GM21825 (cell line): ENCODE measurements at regions not wholly inside any gene's neighbourhood (a gene's known extent, or its start where the extent isn't known, plus 50 kb on each side); places are given as distances from the start of the nearest gene placed in this dataset.
"Not testable (repeated sequence)": the region's sequence is repeated elsewhere in the genome, so short reads cannot be mapped to it uniquely, and the experiment has no call there.

Experiments used
- ATAC-seq: cut with Tn5 transposase; IDR thresholded peaks from one replicate; pipeline ENCODE4 v1.9.1; 2021; ENCODE audit warnings: mild to moderate bottlenecking, moderate library complexity; ENCODE audit not compliant: unreplicated experiment

DNA sequence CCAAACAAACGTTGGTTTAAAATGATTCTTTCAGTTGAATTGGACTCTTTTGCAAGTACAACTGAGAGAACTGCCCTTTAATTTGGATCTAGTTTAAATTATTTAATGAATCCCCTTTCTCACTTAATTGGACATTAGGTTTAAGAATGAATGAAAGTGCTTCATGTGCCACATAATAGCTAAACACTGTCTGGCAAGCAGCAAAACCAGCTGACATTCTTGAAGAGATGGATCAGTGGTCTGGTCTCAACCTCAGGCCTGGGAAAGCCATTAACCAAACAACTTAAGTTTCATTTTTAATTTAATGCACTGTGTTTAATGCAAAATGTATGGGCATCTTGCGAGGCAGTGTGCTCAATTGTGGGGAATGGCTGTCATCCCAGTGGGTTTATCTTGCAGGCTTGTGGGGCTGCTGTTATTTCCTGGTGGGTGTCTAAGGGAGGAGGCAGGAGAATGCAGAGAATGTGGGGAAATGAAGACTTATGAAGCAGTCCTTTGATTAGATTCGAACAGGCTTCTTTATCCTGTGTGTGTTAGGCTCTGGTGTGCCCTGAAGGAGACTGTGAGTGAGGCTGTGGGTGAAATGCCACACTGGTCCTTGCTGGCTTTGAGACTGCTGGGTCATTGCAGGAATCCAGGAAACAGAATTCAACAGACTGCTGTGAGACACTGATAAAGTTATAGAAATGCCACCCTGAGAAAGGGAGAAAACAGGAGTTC lies 144.1 kb upstream of the PELI2 start:
- no peak for ATAC-seq

DNA sequence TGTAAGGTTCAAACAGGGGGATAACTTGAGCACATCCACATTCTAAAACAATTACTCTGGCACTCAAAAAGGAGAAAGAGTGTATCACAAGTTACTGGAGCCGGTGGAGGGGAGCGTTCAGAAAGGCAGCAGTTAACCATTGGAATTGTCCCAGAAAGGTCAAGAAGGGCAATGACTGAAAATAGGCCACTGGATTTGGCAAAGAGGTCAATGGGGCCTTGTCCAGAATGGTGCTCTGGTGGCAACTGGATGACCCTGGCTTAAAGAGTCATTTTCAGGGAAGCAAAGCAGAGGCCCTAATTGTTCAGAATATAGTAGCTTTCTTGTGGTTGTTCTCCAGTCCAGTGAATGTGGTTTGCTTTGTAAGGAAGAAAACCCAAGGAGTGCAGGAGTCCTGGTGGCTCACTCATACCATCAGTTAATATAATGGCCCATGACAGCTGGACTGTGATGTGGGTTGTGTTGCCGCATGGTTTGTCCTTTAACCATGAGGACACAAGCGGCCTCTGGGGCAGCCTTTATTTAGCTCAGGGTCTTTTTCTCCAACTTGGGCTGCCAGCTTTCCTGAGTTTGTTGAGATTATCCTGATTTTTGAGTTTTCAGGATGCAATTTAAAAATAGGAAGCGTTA lies 142.8 kb upstream of the PELI2 start:
- no peak for ATAC-seq

GRCh38 chr14:55976219-55976618 lies 142.0 kb upstream of the PELI2 start:
- ATAC-seq: no peak

- no peak for ATAC-seq
Observed at GRCh38 chr14:55976655-55977054, 141.6 kb upstream of the PELI2 start.

- no peak for ATAC-seq
Observed at GRCh38 chr14:55977392-55978150, 140.6 kb upstream of the PELI2 start.

DNA sequence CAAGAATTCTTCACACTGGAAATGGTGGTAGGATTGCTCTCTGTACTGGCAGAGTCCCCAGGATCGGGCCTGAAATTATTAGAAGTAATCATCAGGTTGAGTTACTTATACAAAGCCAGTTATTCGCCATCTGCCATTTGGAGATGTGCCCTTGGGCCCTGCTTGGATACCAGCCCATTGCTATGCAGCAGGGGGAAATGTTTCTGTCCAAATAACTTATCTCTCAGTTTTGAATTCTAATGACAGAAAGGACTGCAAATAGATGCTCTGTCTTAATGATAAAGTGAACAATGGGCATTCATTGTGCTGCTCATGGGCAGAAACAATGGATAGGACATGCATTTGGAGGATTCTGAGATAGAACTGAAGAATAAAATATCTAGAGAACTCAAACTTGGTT lies 139.1 kb upstream of the PELI2 start:
- ATAC-seq: no peak

- no peak for ATAC-seq
Observed at GRCh38 chr14:55979781-55980180, 138.4 kb upstream of the PELI2 start.

DNA sequence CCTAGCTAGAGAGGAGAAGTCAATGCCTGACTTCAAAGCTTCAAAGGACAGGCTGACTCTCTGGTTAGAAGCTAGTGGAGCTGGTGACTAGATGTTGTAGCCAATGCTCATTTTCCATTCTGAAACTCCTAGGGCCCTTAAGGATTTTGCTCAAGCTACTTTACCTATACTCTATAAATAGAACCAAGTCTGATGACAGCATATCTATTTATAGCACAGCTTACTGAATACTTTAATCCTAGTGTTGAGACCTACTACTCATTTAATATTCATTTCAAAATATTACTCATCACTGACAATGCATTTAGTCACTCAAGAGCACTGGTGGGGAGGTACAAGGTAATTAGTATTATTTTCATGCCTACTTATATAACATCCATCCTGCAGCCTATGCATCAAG lies 137.2 kb upstream of the PELI2 start:
- ATAC-seq: no peak

- ATAC-seq: no peak
Observed at GRCh38 chr14:55986069-55986468, 132.1 kb upstream of the PELI2 start.

DNA sequence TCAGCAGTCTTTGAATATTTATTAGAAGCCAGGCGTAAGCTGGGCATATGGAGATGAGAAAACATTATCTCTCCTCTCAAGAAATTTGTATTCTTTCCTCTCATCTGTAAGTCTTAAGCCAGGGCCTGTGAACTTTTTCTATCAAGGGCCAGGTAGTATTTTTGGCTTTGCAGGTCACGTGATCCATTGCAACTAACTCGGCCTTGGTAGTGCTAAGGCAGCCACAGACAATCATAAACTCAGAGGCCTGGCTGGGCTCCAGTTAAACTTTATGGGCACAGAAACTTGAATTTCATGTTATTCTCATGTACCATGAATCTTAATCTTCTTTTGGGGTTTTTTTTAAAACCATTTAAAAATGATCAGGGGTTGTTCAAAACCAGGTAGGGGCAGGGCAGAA lies 117.4 kb upstream of the PELI2 start:
- no peak for ATAC-seq

GRCh38 chr14:56002342-56002741 lies 115.9 kb upstream of the PELI2 start:
- ATAC-seq: no peak

GRCh38 chr14:56002876-56003625 lies 115.2 kb upstream of the PELI2 start:
- ATAC-seq: peak; percentile 62

- no peak for ATAC-seq
Observed at GRCh38 chr14:56004323-56004722, 113.9 kb upstream of the PELI2 start.

DNA sequence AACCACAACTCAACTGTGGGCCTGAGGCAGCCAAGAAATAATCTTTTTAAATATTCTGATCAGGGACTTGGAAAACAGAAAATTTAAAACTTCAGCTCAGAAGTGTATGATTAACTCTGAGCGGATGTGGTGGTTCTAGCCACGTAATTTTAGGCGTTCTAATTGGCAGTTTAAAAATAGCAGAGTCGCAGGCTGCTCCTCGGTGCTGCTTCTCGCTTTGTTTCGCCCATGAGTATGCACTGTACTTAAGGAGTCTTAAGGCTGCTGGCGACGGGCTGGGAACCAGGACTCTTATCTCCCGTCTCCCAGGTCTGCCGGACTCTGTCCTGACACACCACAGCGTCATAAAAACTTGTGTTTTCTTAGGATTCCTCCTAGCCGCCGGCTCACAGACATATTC lies 113.4 kb upstream of the PELI2 start:
- peak; percentile 80 for ATAC-seq

- ATAC-seq: peak; percentile 43
Observed at GRCh38 chr14:56005191-56006053, 112.8 kb upstream of the PELI2 start.

- ATAC-seq: not testable (repeated sequence)
Observed at GRCh38 chr14:56007491-56007890, 110.7 kb upstream of the PELI2 start.

- ATAC-seq: no peak
Observed at GRCh38 chr14:56008150-56008549, 110.1 kb upstream of the PELI2 start.

GRCh38 chr14:56008661-56009060 lies 109.5 kb upstream of the PELI2 start:
- ATAC-seq: not testable (repeated sequence)

DNA sequence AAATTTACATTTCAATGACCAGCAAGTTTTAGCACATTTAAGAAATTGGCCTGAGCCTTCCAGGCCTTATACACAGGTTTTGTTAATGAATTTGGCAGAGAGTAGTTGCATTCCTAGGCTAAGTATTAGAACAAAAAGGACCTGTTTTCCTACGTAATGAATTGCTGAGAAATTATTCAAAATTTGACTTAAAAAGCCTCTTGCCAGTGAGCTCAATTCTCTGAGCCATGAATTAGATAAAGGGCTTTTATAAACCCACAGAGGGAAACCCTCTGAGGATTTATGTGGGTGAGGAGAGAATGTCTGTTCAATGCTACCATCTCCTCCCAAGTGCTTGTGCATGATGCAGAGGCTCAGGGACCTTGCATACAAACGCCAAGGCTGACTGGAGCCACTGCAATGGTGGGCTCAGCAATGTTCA lies 94.5 kb upstream of the PELI2 start:
- no peak for ATAC-seq

GRCh38 chr14:56025191-56025590 lies 93.0 kb upstream of the PELI2 start:
- no peak for ATAC-seq
